GM18870 (cell line): ENCODE measurements at regions not wholly inside any gene's neighbourhood (a gene's known extent, or its start where the extent isn't known, plus 50 kb on each side); places are given as distances from the start of the nearest gene placed in this dataset.

ENCODE experiments used
- ATAC-seq: cut with Tn5 transposase; IDR thresholded peaks from one replicate; pipeline ENCODE4 v1.9.1; 2021; ENCODE audit warnings: moderate library complexity; ENCODE audit not compliant: unreplicated experiment

GRCh38 chr5:20590356-20590755, 602.4 kb upstream of the CDH18 start:
- no peak for ATAC-seq

GRCh38 chr5:20575571-20575970, 587.6 kb upstream of the CDH18 start:
- no peak for ATAC-seq

GRCh38 chr5:20574576-20574975, 586.6 kb upstream of the CDH18 start:
- no peak for ATAC-seq

GRCh38 chr5:20572614-20573013, 584.6 kb upstream of the CDH18 start:
- peak; percentile 70 for ATAC-seq

GRCh38 chr5:20570486-20570885, 582.5 kb upstream of the CDH18 start:
- ATAC-seq, result no peak

- no peak for ATAC-seq
These were observed 574.5 kb upstream of the CDH18 start for GRCh38 chr5:20562544-20562943.

- no peak for ATAC-seq
These were observed 571.8 kb upstream of the CDH18 start for GRCh38 chr5:20559845-20560244.

GRCh38 chr5:20556115-20556763, 568.2 kb upstream of the CDH18 start:
- ATAC-seq, result no peak

GRCh38 chr5:20555034-20555433, 567.0 kb upstream of the CDH18 start:
- no peak for ATAC-seq

GRCh38 chr5:20554001-20554400, 566.0 kb upstream of the CDH18 start:
- ATAC-seq, result no peak

- ATAC-seq, result no peak
These were observed 550.1 kb upstream of the CDH18 start for GRCh38 chr5:20537911-20538703.

GRCh38 chr5:20536813-20537212, 548.8 kb upstream of the CDH18 start:
- no peak for ATAC-seq

- no peak for ATAC-seq
These were observed 548.3 kb upstream of the CDH18 start for GRCh38 chr5:20536341-20536740.

GRCh38 chr5:20528471-20528870, 540.5 kb upstream of the CDH18 start:
- ATAC-seq, result no peak

- ATAC-seq, result no peak
These were observed 537.1 kb upstream of the CDH18 start for GRCh38 chr5:20524991-20525529.

GRCh38 chr5:20522905-20523482, 535.0 kb upstream of the CDH18 start:
- ATAC-seq, result no peak

- ATAC-seq, result no peak
These were observed 527.6 kb upstream of the CDH18 start for GRCh38 chr5:20515606-20516005.

- ATAC-seq, result no peak
These were observed 526.1 kb upstream of the CDH18 start for GRCh38 chr5:20514145-20514544.

- ATAC-seq, result no peak
These were observed 512.5 kb upstream of the CDH18 start for GRCh38 chr5:20500546-20500945.

GRCh38 chr5:20498926-20499325, 510.9 kb upstream of the CDH18 start:
- no peak for ATAC-seq

- ATAC-seq, result no peak
These were observed 510.1 kb upstream of the CDH18 start for GRCh38 chr5:20498102-20498501.

- no peak for ATAC-seq
These were observed 509.4 kb upstream of the CDH18 start for GRCh38 chr5:20497356-20497755.
